ENCODE measurements at regions not wholly inside any gene's neighbourhood (a gene's known extent, or its start where the extent isn't known, plus 50 kb on each side); places are given as distances from the start of the nearest gene placed in this dataset.

- no peak for DNase-seq (ENCODE audit: low read depth)
- H3K4me3 ChIP-seq (ENCODE audit: low read length) = no peak overlapping the region
- no peak for TF ChIP-seq CTCF (conservative IDR thresholded peaks at IDR 0.05; ENCODE audit: low read depth, low read length)
These were observed 121.6 kb upstream of the SGCG start for GRCh38 chr13:23059173-23059572.

- TF ChIP-seq CTCF (conservative IDR thresholded peaks at IDR 0.05; ENCODE audit: low read depth, low read length) = no peak
- no peak overlapping the region for H3K4me3 ChIP-seq (ENCODE audit: low read length)
- DNase-seq (ENCODE audit: low read depth) = no peak
These were observed 119.8 kb upstream of the SGCG start for GRCh38 chr13:23060959-23061358.

GRCh38 chr13:23067129-23067528 is 113.7 kb upstream of the SGCG start:
- DNase-seq (ENCODE audit: low read depth) = no peak
- H3K4me3 ChIP-seq (ENCODE audit: low read length) = no peak overlapping the region
- no peak for TF ChIP-seq CTCF (conservative IDR thresholded peaks at IDR 0.05; ENCODE audit: low read depth, low read length)

GRCh38 chr13:23069566-23069965 is 111.2 kb upstream of the SGCG start:
- H3K4me3 ChIP-seq (ENCODE audit: low read length) = no peak overlapping the region
- no peak for TF ChIP-seq CTCF (conservative IDR thresholded peaks at IDR 0.05; ENCODE audit: low read depth, low read length)
- peak; percentile 79 for DNase-seq (ENCODE audit: low read depth)

GRCh38 chr13:23074075-23074828 is 106.5 kb upstream of the SGCG start:
- no peak for TF ChIP-seq CTCF (conservative IDR thresholded peaks at IDR 0.05; ENCODE audit: low read depth, low read length)
- no peak for DNase-seq (ENCODE audit: low read depth)

GRCh38 chr13:23081220-23081619 is 99.6 kb upstream of the SGCG start:
- no peak overlapping the region for H3K4me3 ChIP-seq (ENCODE audit: low read length)
- no peak for DNase-seq (ENCODE audit: low read depth)
- no peak for TF ChIP-seq CTCF (conservative IDR thresholded peaks at IDR 0.05; ENCODE audit: low read depth, low read length)

More at GRCh38 chr13:23074075-23074828, 106.5 kb upstream of the SGCG start:
- H3K4me3 ChIP-seq (ENCODE audit: low read length) = no peak overlapping the region

- TF ChIP-seq CTCF (conservative IDR thresholded peaks at IDR 0.05; ENCODE audit: low read depth, low read length) = no peak
- H3K4me3 ChIP-seq (ENCODE audit: low read length) = no peak overlapping the region
- DNase-seq (ENCODE audit: low read depth) = no peak
These were observed 98.9 kb upstream of the SGCG start for GRCh38 chr13:23081901-23082300.

All from retinal pigment epithelial cell (primary cell).